Duodenal mucosa (tissue), 2 donors: ENCODE measurements at regions not wholly inside any gene's neighbourhood (a gene's known extent, or its start where the extent isn't known, plus 50 kb on each side); places are given as distances from the start of the nearest gene placed in this dataset.

ENCODE experiments used
- H3K27ac ChIP-seq: one replicate; pipeline ENCODE4 v1.7.0; 2013; ENCODE audit warnings: low read depth, low read length
- H3K27me3 ChIP-seq, 2 donors: one replicate each; pipeline ENCODE4 v1.7.0; 2013; ENCODE audit warnings: low read length in 2 of 2, control low read depth in 1 of 2; ENCODE audit not compliant: insufficient read depth in 2 of 2, control insufficient read depth in 1 of 2
- H3K36me3 ChIP-seq, 2 donors: one replicate each; pipeline ENCODE4 v1.7.0; 2013; ENCODE audit warnings: low read length in 2 of 2, control low read depth in 1 of 2; ENCODE audit not compliant: insufficient read depth in 2 of 2, control insufficient read depth in 1 of 2
- H3K4me1 ChIP-seq, 2 donors: one replicate each; pipeline ENCODE4 v1.7.0; 2013; ENCODE audit warnings: low read length in 2 of 2, control low read depth in 1 of 2; ENCODE audit not compliant: insufficient read depth in 2 of 2, control insufficient read depth in 1 of 2
- H3K4me3 ChIP-seq, 2 donors: one replicate each; pipeline ENCODE4 v1.7.0; 2013; ENCODE audit warnings: low read length in 2 of 2, low read depth in 1 of 2
- H3K9ac ChIP-seq, 2 donors: one replicate each; pipeline ENCODE4 v1.7.0; 2013; ENCODE audit warnings: low read length in 2 of 2, low read depth in 1 of 2
- H3K9me3 ChIP-seq, 2 donors: one replicate each; pipeline ENCODE4 v1.7.0; 2013; ENCODE audit warnings: low read length in 2 of 2, control low read depth in 1 of 2; ENCODE audit not compliant: control insufficient read depth in 1 of 2

- Histone ChIP-seq H3K27me3 (peaks cover 0 to 5% of the 10 kb centered on the region in 2 donors), H3K9me3 (no peaks in the 10 kb centered on the region), H3K36me3 (no peaks in the 10 kb centered on the region), H3K4me3 (no peak overlapping the region), H3K4me1 (no peaks in the 10 kb centered on the region), H3K9ac (no peak overlapping the region), H3K27ac (no peak overlapping the region)
Measured at GRCh38 chr14:98165976-98166375, 1106.0 kb downstream of the BCL11B start.

GRCh38 chr14:98167275-98167674, 1104.7 kb downstream of the BCL11B start:
- Histone ChIP-seq H3K9ac (no peak overlapping the region), H3K4me3 (no peak overlapping the region), H3K27me3 (peaks cover 0 to 5% of the 10 kb centered on the region in 2 donors), H3K36me3 (no peaks in the 10 kb centered on the region), H3K27ac (no peak overlapping the region), H3K4me1 (no peaks in the 10 kb centered on the region), H3K9me3 (no peaks in the 10 kb centered on the region)

- Histone ChIP-seq H3K36me3 (no peaks in the 10 kb centered on the region), H3K4me1 (no peaks in the 10 kb centered on the region), H3K9me3 (no peaks in the 10 kb centered on the region), H3K27ac (no peak overlapping the region), H3K4me3 (no peak overlapping the region), H3K27me3 (peaks cover 0 to 2% of the 10 kb centered on the region in 2 donors), H3K9ac (no peak overlapping the region)
Measured at GRCh38 chr14:98167705-98168104, 1104.3 kb downstream of the BCL11B start.

GRCh38 chr14:98168211-98168985, 1103.6 kb downstream of the BCL11B start:
- no peaks in the 10 kb centered on the region for H3K27me3 ChIP-seq
- H3K27ac ChIP-seq, result no peak overlapping the region
- no peaks in the 10 kb centered on the region for H3K4me1 ChIP-seq

GRCh38 chr14:98169170-98169587, 1102.8 kb downstream of the BCL11B start:
- Histone ChIP-seq H3K4me1 (no peaks in the 10 kb centered on the region), H3K27ac (no peak overlapping the region)

More at GRCh38 chr14:98168211-98168985, 1103.6 kb downstream of the BCL11B start:
- no peak overlapping the region for H3K9ac ChIP-seq
- no peaks in the 10 kb centered on the region for H3K9me3 ChIP-seq
- no peak overlapping the region for H3K4me3 ChIP-seq
- no peaks in the 10 kb centered on the region for H3K36me3 ChIP-seq

GRCh38 chr14:98170575-98170974, 1101.4 kb downstream of the BCL11B start:
- H3K4me3 ChIP-seq, result no peak overlapping the region

More at GRCh38 chr14:98169170-98169587, 1102.8 kb downstream of the BCL11B start:
- no peaks in the 10 kb centered on the region for H3K36me3 ChIP-seq
- H3K27me3 ChIP-seq, result no peaks in the 10 kb centered on the region
- H3K4me3 ChIP-seq, result no peak overlapping the region
- no peaks in the 10 kb centered on the region for H3K9me3 ChIP-seq
- no peak overlapping the region for H3K9ac ChIP-seq

GRCh38 chr14:98171654-98172053, 1100.3 kb downstream of the BCL11B start:
- H3K4me1 ChIP-seq, result peaks cover 0 to 3% of the 10 kb centered on the region in 2 donors
- H3K27ac ChIP-seq, result no peak overlapping the region
- H3K9ac ChIP-seq, result no peak overlapping the region
- no peak overlapping the region for H3K4me3 ChIP-seq
- H3K36me3 ChIP-seq, result no peaks in the 10 kb centered on the region
- H3K27me3 ChIP-seq, result no peaks in the 10 kb centered on the region
- H3K9me3 ChIP-seq, result no peaks in the 10 kb centered on the region

More at GRCh38 chr14:98170575-98170974, 1101.4 kb downstream of the BCL11B start:
- no peak overlapping the region for H3K9ac ChIP-seq
- no peaks in the 10 kb centered on the region for H3K36me3 ChIP-seq
- no peaks in the 10 kb centered on the region for H3K9me3 ChIP-seq
- H3K27me3 ChIP-seq, result no peaks in the 10 kb centered on the region
- H3K4me1 ChIP-seq, result peaks cover 0 to 3% of the 10 kb centered on the region in 2 donors
- no peak overlapping the region for H3K27ac ChIP-seq

- no peaks in the 10 kb centered on the region for H3K36me3 ChIP-seq
- H3K4me1 ChIP-seq, result peaks cover 0 to 3% of the 10 kb centered on the region in 2 donors
- H3K27me3 ChIP-seq, result no peaks in the 10 kb centered on the region
- no peak overlapping the region for H3K4me3 ChIP-seq
- H3K27ac ChIP-seq, result no peak overlapping the region
- no peaks in the 10 kb centered on the region for H3K9me3 ChIP-seq
- no peak overlapping the region for H3K9ac ChIP-seq
Measured at GRCh38 chr14:98172243-98172778, 1099.7 kb downstream of the BCL11B start.

- Histone ChIP-seq H3K4me3 (no peak overlapping the region), H3K9me3 (no peaks in the 10 kb centered on the region), H3K27ac (no peak overlapping the region)
Measured at GRCh38 chr14:98173305-98173704, 1098.7 kb downstream of the BCL11B start.

GRCh38 chr14:98174041-98174440, 1098.0 kb downstream of the BCL11B start:
- Histone ChIP-seq H3K27me3 (no peaks in the 10 kb centered on the region), H3K9me3 (no peaks in the 10 kb centered on the region), H3K4me3 (no peak overlapping the region), H3K36me3 (no peaks in the 10 kb centered on the region), H3K9ac (no peak overlapping the region), H3K27ac (no peak overlapping the region), H3K4me1 (peaks cover 0 to 3% of the 10 kb centered on the region in 2 donors)

More at GRCh38 chr14:98173305-98173704, 1098.7 kb downstream of the BCL11B start:
- Histone ChIP-seq H3K4me1 (peaks cover 0 to 3% of the 10 kb centered on the region in 2 donors), H3K36me3 (no peaks in the 10 kb centered on the region), H3K9ac (no peak overlapping the region), H3K27me3 (no peaks in the 10 kb centered on the region)
